DMS 273 (cell line): ENCODE measurements at regions not wholly inside any gene's neighbourhood (a gene's known extent, or its start where the extent isn't known, plus 50 kb on each side); places are given as distances from the start of the nearest gene placed in this dataset.

Experiments used
- DNase-seq: peaks from one replicate; lab custom pipeline; 2025; ENCODE audit not compliant: unreplicated experiment; lab: John Stamatoyannopoulos, UW

DNA sequence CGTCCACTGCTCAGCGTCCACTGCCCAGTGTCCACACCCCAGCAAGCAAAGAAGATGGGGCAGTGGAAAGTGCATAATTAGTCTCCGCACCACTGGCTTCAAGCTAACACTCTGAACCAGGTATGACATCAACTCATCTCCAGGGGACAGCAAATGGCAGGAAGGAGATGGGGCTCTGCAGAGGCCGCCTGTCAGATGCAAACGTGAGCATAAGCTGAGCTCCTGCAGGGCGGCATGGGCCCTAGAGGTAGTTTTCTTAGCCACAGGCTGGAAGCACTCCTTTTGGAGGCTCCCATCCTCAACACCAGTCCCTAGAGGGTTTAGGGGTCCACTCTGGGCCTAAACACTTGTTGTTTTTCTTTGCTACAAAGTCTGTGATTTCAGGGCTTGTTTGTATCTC lies 335.8 kb upstream of the MKI67 start:
- no peak for DNase-seq

DNA sequence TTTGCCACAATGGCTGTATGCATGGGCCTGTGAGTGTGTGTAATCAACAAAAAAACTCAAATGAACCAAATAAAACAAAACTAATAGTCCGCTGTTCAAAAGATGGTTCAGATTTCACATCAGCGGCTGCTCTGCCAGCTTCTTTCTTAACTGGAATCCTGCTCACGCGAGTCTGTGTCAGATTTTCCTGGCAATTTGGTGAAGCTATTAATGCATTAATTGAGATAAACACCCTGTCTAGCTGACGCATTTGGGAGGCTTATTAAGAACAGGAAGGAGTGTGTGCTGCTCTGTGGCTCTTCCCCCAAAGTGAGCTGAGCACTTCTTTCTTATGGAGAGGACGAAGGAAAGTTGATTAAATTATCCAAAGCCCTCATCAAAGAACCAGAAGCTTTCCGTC lies 336.6 kb upstream of the MKI67 start:
- no peak for DNase-seq

GRCh38 chr10:128463991-128464760 lies 338.0 kb upstream of the MKI67 start:
- DNase-seq, result peak; percentile 21

- no peak for DNase-seq
These were observed 339.5 kb upstream of the MKI67 start for GRCh38 chr10:128465697-128466096.

DNA sequence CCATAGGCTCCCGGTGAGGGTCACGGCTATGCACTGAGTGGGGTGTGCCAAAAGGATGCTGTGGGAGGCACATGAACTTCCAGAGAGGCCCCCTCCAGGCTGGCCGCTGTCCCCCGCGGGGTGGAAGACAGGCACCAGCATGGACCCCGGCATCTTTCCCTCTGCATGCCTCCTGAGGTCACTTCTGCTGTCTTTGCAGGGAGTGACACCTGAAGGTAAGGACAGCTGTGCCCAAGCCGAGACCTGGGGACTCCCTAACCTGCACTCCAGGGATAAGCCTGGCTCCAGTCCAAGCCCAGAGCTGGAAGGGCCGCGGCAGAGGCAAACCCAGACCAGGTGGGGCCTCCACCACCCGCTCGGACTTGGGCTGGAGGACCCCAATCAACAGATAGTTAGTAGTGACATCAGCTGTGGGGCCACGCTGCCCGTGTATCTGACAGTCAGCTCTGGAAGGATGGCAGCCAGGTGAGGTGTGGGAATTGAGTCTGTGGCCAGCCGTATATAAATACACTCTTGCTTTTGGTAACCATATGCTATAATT lies 340.7 kb upstream of the MKI67 start:
- no peak for DNase-seq

DNA sequence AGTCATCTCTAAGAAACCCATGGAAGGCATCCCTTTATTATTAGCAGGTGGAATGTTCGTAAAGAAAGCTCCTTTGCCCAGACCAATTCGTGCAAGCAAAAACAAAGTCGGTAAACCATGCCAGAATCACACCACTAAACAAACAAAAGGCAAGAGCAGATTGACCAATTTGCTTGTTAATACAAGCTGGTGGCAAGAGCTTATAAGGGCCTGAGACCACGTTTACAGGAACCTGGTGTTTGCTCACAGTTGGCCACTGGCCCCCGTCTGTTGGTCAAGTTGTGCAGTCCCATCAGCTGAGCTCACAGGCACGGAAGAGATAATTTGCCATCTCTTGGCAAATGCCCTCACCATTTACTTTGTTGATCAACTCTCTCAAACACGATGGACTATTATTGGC lies 342.2 kb upstream of the MKI67 start:
- no peak for DNase-seq

DNA sequence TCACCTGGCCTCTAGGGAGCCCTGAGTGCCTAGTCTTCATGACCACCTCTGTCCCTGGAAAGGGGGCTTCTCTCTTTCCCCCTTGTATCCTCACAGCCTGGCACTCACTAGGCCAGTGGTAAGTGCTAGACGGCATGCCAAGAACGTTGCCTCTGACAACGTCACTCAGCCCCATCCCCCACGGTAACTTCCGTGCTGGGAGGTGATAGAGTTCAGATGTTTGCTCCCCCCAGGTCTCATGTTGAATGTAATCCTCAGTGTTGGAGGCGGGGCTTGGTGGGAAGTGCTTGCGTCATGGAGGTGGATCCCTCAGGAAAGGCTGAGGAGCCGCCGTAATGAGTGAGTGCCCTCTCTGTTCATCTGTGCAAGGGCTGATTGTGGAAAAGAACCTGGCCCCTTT lies 343.3 kb upstream of the MKI67 start:
- no peak for DNase-seq

DNA sequence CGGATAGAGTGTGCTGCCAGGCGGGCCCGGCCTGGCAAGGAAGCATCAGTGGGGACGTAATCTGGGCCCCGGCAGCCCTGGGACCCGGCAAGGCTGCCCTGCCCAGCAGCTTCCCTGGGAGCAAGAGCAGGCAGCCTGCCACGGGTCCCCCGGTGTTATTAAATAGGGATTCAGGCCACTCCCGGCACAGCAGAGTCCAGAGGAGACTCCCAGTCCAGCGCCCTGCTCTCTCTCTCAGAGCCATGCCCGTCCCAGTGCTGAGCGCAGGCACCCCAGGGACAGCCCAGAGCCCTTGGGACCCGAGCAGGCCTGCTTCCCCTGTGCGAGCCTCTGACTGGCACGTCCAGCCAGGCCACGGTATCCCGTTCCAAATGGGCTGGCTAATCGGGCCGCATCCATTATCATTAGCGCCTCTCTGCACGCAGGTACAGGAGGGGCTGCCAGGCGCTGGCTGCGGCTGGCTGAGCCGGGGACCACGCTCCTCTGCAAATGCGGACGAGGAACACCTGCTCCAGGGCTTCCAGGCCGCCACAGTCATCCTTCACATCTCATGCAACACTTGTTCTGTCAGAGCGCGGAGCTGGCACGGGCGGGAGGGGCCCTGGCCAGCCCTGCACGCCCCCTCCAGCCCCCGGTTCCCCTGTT lies 344.2 kb upstream of the MKI67 start:
- DNase-seq, result no peak

GRCh38 chr10:128471151-128471550 lies 344.9 kb upstream of the MKI67 start:
- DNase-seq, result no peak

- DNase-seq, result no peak
These were observed 346.0 kb upstream of the MKI67 start for GRCh38 chr10:128472196-128472595.

DNA sequence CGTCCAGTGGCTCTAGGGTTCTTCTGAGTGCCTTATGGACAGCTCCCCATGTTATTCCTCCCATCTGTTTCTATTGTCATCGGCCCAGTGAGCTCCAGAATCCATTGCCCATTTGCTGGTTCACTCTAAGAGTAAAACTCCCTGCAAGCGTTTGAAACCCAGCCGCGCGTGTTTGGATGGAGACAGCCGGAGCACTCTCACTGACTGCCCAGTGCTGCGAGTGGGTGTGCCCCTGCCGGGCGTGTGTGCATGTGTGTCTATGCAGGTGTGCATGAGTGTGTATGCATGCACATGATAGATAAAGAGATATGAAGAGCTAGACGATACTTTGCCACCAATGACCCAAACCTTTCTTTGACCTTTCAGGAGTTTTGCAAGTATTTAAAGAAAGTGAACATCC lies 347.2 kb upstream of the MKI67 start:
- no peak for DNase-seq

- no peak for DNase-seq
These were observed 347.7 kb upstream of the MKI67 start for GRCh38 chr10:128473911-128474310.

GRCh38 chr10:128474571-128474970 lies 348.3 kb upstream of the MKI67 start:
- no peak for DNase-seq

- DNase-seq, result no peak
These were observed 349.6 kb upstream of the MKI67 start for GRCh38 chr10:128475686-128476367.

GRCh38 chr10:128476368-128476725 lies 350.1 kb upstream of the MKI67 start:
- no peak for DNase-seq

DNA sequence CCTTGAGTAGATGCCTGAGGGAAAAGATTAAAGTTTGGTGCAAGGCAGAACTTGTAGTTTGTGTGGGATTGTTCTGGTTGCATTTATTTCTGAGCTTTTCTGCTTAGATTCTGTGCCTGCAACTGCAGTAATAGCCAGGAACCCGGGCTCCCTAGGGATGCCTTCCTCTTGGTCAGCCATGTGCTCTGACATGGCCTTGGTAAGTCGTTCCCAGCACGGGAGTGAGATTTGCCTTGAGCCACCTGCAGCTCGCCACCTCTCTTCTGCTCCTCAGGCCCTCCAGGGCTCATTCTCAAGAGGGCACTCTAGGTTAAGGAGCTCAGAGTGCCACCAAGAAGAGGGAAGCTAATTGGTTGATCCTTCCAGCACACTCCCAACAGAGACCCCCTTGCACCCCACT lies 350.6 kb upstream of the MKI67 start:
- no peak for DNase-seq

DNA sequence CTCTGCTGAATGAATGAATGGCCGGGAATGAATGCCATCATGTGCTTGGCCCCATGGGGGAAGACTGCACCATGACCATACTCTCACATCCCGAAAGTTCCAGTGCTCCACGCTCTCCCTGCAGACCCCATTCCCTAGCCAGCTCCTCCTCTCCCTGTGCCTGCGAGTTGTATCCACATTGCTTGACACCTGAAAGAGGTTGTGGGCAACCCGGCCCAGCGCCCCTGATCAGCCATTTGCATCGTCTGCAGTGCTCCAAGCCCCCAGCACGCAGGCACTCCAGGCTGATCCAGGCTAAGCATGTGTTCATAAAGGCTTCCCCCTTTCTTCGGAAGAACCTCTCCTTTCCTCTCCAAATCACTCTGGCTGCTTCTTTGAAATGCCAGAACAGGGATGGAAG lies 354.4 kb upstream of the MKI67 start:
- no peak for DNase-seq

GRCh38 chr10:128481152-128481840 lies 355.1 kb upstream of the MKI67 start:
- no peak for DNase-seq

DNA sequence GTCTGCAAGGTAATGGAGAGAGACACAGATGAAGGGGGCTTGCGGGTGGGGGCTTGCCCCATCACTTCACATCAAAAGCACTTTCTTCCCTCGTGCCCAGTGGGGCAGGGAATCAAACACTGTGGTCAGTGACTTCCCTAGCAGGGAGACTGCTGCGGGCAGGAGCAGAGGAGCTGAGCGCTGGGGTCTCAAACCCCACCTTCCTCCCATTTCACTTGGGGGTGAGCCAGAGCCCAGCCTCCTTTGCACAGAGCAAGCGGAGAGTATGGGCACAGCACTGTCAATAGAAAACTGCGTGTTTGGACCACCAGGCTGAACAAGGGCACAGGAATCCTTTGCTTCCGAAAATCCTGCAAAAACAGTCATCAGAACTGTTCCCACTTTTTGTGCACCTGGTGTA lies 355.8 kb upstream of the MKI67 start:
- no peak for DNase-seq

- DNase-seq, result no peak
These were observed 357.0 kb upstream of the MKI67 start for GRCh38 chr10:128483216-128483615.

- DNase-seq, result no peak
These were observed 357.8 kb upstream of the MKI67 start for GRCh38 chr10:128484041-128484440.
